ENCODE measurements at regions not wholly inside any gene's neighbourhood (a gene's known extent, or its start where the extent isn't known, plus 50 kb on each side); places are given as distances from the start of the nearest gene placed in this dataset.

GRCh38 chr11:71112990-71113389, 139.4 kb downstream of the SHANK2 start (continued):
- TF ChIP-seq, protein P1, sequence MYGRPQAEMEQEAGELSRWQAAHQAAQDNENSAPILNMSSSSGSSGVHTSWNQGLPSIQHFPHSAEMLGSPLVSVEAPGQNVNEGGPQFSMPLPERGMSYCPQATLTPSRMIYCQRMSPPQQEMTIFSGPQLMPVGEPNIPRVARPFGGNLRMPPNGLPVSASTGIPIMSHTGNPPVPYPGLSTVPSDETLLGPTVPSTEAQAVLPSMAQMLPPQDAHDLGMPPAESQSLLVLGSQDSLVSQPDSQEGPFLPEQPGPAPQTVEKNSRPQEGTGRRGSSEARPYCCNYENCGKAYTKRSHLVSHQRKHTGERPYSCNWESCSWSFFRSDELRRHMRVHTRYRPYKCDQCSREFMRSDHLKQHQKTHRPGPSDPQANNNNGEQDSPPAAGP (tag by site-specific recombination; IDR thresholded peaks at IDR 0.05), result no peak
- TF ChIP-seq ZNF473 (tag by site-specific recombination; IDR thresholded peaks at IDR 0.05), result no peak
- TF ChIP-seq ZNF416 (tag by site-specific recombination; IDR thresholded peaks at IDR 0.05), result no peak
- no peak for TF ChIP-seq ZIC2 (tag by site-specific recombination; IDR thresholded peaks at IDR 0.05)

DNA sequence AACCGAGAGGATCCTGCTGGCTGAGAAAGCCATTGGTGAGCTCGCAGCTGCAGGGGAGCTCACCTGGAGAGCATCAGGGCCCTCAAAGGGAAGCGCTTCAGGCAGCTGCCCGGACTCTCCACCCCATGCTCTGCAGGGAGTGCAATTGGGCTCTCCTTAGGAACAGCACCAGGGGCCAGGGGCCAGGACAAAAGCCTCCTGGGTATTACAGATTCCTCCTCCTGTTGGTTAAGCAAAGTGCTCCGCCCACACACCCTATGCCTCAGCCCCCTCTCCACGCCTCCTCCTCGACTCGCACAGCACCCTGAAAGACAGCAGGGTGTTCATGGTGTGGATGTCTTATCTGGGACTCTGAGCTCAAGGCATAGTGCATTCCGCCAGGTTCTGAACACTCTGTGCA, 139.9 kb downstream of the SHANK2 start:
- Histone ChIP-seq H3K4me3 (ENCODE audit: low read depth, low read length) (no peak overlapping the region), H3K9me3 (ENCODE audit: control insufficient read depth, insufficient read depth, low read depth, low read length) (no peaks in the 10 kb centered on the region), H3K36me3 (ENCODE audit: control insufficient read depth in 2 of 2, insufficient read depth in 1 of 2, low read length in 2 of 2) (peaks cover 0 to 8% of the 10 kb centered on the region in 2 experiments; a peak in 1 of 3 replicates), H3K27ac (ENCODE audit: extremely low read depth, low read depth, low read length) (no peak overlapping the region), H3K4me1 (ENCODE audit: control insufficient read depth, insufficient read depth, low read length) (no peaks in the 10 kb centered on the region)
- POLR2A ChIA-PET, result interaction anchor here (0.6 kb wide), 1 partner anchor 84 kb away, joined by 7 read pairs; no protein-coding TSS in a partner anchor
- CTCF ChIA-PET, result no interaction called here
- TF ChIP-seq, protein P2, sequence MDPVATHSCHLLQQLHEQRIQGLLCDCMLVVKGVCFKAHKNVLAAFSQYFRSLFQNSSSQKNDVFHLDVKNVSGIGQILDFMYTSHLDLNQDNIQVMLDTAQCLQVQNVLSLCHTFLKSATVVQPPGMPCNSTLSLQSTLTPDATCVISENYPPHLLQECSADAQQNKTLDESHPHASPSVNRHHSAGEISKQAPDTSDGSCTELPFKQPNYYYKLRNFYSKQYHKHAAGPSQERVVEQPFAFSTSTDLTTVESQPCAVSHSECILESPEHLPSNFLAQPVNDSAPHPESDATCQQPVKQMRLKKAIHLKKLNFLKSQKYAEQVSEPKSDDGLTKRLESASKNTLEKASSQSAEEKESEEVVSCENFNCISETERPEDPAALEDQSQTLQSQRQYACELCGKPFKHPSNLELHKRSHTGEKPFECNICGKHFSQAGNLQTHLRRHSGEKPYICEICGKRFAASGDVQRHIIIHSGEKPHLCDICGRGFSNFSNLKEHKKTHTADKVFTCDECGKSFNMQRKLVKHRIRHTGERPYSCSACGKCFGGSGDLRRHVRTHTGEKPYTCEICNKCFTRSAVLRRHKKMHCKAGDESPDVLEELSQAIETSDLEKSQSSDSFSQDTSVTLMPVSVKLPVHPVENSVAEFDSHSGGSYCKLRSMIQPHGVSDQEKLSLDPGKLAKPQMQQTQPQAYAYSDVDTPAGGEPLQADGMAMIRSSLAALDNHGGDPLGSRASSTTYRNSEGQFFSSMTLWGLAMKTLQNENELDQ (tag by site-specific recombination; IDR thresholded peaks at IDR 0.05; ENCODE audit: low read depth), result no peak
- TF ChIP-seq ZNF701 (tag by site-specific recombination; IDR thresholded peaks at IDR 0.05), result no peak
- no peak for TF ChIP-seq KLF16 (tag by site-specific recombination; IDR thresholded peaks at IDR 0.05)
- no peak for TF ChIP-seq ZNF510 (tag by site-specific recombination; IDR thresholded peaks at IDR 0.05; ENCODE audit: insufficient replicate concordance)
- no peak for TF ChIP-seq KLF8 (tag by site-specific recombination; IDR thresholded peaks at IDR 0.05)
- no peak for TF ChIP-seq GLI4 (tag by site-specific recombination; IDR thresholded peaks at IDR 0.05)
- TF ChIP-seq, protein P3, sequence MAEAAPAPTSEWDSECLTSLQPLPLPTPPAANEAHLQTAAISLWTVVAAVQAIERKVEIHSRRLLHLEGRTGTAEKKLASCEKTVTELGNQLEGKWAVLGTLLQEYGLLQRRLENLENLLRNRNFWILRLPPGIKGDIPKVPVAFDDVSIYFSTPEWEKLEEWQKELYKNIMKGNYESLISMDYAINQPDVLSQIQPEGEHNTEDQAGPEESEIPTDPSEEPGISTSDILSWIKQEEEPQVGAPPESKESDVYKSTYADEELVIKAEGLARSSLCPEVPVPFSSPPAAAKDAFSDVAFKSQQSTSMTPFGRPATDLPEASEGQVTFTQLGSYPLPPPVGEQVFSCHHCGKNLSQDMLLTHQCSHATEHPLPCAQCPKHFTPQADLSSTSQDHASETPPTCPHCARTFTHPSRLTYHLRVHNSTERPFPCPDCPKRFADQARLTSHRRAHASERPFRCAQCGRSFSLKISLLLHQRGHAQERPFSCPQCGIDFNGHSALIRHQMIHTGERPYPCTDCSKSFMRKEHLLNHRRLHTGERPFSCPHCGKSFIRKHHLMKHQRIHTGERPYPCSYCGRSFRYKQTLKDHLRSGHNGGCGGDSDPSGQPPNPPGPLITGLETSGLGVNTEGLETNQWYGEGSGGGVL (tag by site-specific recombination; IDR thresholded peaks at IDR 0.05), result no peak
- TF ChIP-seq YY2 (tag by site-specific recombination; IDR thresholded peaks at IDR 0.05), result no peak
- no peak for TF ChIP-seq ZNF747 (tag by site-specific recombination; IDR thresholded peaks at IDR 0.05)
- TF ChIP-seq FEZF1 (tag by site-specific recombination; IDR thresholded peaks at IDR 0.05), result no peak
- no peak for TF ChIP-seq ZNF280C (tag by site-specific recombination; IDR thresholded peaks at IDR 0.05)
- TF ChIP-seq ZNF664 (tag by site-specific recombination; IDR thresholded peaks at IDR 0.05), result no peak
- TF ChIP-seq HOXD13 (CRISPR knock-in tag; IDR thresholded peaks at IDR 0.05; ENCODE audit: borderline replicate concordance), result no peak
- no peak for TF ChIP-seq ZNF169 (tag by site-specific recombination; IDR thresholded peaks at IDR 0.05)
- no peak for TF ChIP-seq ZNF2 (tag by site-specific recombination; IDR thresholded peaks at IDR 0.05)
- TF ChIP-seq, protein P4, sequence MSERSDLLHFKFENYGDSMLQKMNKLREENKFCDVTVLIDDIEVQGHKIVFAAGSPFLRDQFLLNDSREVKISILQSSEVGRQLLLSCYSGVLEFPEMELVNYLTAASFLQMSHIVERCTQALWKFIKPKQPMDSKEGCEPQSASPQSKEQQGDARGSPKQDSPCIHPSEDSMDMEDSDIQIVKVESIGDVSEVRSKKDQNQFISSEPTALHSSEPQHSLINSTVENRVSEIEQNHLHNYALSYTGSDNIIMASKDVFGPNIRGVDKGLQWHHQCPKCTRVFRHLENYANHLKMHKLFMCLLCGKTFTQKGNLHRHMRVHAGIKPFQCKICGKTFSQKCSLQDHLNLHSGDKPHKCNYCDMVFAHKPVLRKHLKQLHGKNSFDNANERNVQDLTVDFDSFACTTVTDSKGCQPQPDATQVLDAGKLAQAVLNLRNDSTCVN (tag by site-specific recombination; optimal IDR thresholded peaks at IDR 0.05), result no peak
- TF ChIP-seq ZFHX2 (tag by site-specific recombination; conservative IDR thresholded peaks at IDR 0.05), result peak; percentile 53
- TF ChIP-seq KLF10 (tag by site-specific recombination; IDR thresholded peaks at IDR 0.05), result no peak
- TF ChIP-seq ZFP41 (tag by site-specific recombination; IDR thresholded peaks at IDR 0.05; ENCODE audit: borderline replicate concordance), result no peak
- TF ChIP-seq AEBP2 (tag by site-specific recombination; IDR thresholded peaks at IDR 0.05; ENCODE audit: borderline replicate concordance), result no peak
- TF ChIP-seq, protein P5, sequence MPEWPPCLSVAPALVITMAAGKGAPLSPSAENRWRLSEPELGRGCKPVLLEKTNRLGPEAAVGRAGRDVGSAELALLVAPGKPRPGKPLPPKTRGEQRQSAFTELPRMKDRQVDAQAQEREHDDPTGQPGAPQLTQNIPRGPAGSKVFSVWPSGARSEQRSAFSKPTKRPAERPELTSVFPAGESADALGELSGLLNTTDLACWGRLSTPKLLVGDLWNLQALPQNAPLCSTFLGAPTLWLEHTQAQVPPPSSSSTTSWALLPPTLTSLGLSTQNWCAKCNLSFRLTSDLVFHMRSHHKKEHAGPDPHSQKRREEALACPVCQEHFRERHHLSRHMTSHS (tag by site-specific recombination; IDR thresholded peaks at IDR 0.05), result no peak
- TF ChIP-seq ZSCAN23 (tag by site-specific recombination; IDR thresholded peaks at IDR 0.05), result no peak
- TF ChIP-seq ZNF776 (tag by site-specific recombination; IDR thresholded peaks at IDR 0.05; ENCODE audit: borderline replicate concordance), result no peak

Data from HEK293 (cell line).